H1 (cell line): ENCODE measurements at regions not wholly inside any gene's neighbourhood (a gene's known extent, or its start where the extent isn't known, plus 50 kb on each side); places are given as distances from the start of the nearest gene placed in this dataset.

ENCODE experiments used
- CTCF ChIA-PET: fragments of 300-600 bp; sonication (Branson Sonifier 250); formaldehyde crosslinking; loops from one replicate; lab custom pipeline; 2021; ENCODE audit not compliant: partially characterized antibody; lab: Charles Lee
- POLR2A ChIA-PET: fragments of 300-600 bp; sonication (Branson Sonifier 250); formaldehyde crosslinking; loops from one replicate; lab custom pipeline; 2021; ENCODE audit warnings: inconsistent platforms; ENCODE audit not compliant: partially characterized antibody; lab: Charles Lee
- DNase-seq, 2 experiments: peaks; one replicate each; pipeline versions ENCODE4 v3.0.0 to v3.0.0-alpha.2; 2010 to 2022; ENCODE audit warnings: low spot score in 2 of 2, low read depth in 1 of 2, mixed read lengths in 1 of 2
- FAIRE-seq: peaks from 2 replicates; lab custom pipeline; 2011; peaks lifted over from hg19 to GRCh38; lab: Jason Lieb, UNC
- H2AFZ ChIP-seq: 2 replicates; pipeline ENCODE4 v1.8.1; 2012; ENCODE audit warnings: low read length, inconsistent platforms
- H2AK5ac ChIP-seq: 2 replicates; pipeline ENCODE4 v1.6.1; 2013; ENCODE audit warnings: low read depth, low read length
- H2BK120ac ChIP-seq: replicated peaks from 2 replicates; pipeline ENCODE3; 2013; ENCODE audit warnings: low read depth, low read length, inconsistent platforms
- H2BK12ac ChIP-seq: 2 replicates; pipeline ENCODE4 v1.6.1; 2013; ENCODE audit warnings: low read depth, low read length
- H2BK15ac ChIP-seq: 2 replicates; pipeline ENCODE4 v1.6.1; 2013; ENCODE audit warnings: low read length
- H2BK20ac ChIP-seq: 2 replicates; pipeline ENCODE4 v1.6.1; 2013; ENCODE audit warnings: low read length
- H2BK5ac ChIP-seq: 2 replicates; pipeline ENCODE4 v1.6.1; 2013; ENCODE audit warnings: low read depth, low read length
- H3K14ac ChIP-seq: 2 replicates; pipeline ENCODE4 v1.6.1; 2013; ENCODE audit warnings: inconsistent platforms; ENCODE audit not compliant: insufficient read length
- H3K18ac ChIP-seq: 2 replicates; pipeline ENCODE4 v1.6.1; 2013; ENCODE audit warnings: low read length; ENCODE audit errors: extremely low read depth
- H3K23ac ChIP-seq: 2 replicates; pipeline ENCODE4 v1.6.1; 2013; ENCODE audit warnings: inconsistent platforms; ENCODE audit not compliant: insufficient read length
- H3K23me2 ChIP-seq: 2 replicates; pipeline ENCODE4 v1.6.1; 2013; ENCODE audit warnings: low read depth, low read length
- H3K27ac ChIP-seq: 2 replicates; pipeline ENCODE4 v1.6.1; 2011; ENCODE audit warnings: low read depth, low read length, inconsistent platforms
- H3K27me3 ChIP-seq, 4 experiments: replicated peaks in 1 of 4; 1 replicate in 1 of 4; 2 replicates in 3 of 4; pipeline versions ENCODE4 v1.6.1 to v1.8.1; 2011 to 2013; ENCODE audit warnings: low read length in 3 of 4, mild to moderate bottlenecking in 3 of 4, inconsistent platforms in 2 of 4, mixed read lengths in 2 of 4, moderate library complexity in 1 of 4; ENCODE audit not compliant: control insufficient read depth in 3 of 4, insufficient read depth in 3 of 4; ENCODE audit errors: extremely low read depth in 1 of 4
- H3K36me3 ChIP-seq, 4 experiments: 2 replicates each; pipeline versions ENCODE4 v1.6.1 to v1.8.1; 2011 to 2013; ENCODE audit warnings: mild to moderate bottlenecking in 4 of 4, low read length in 3 of 4, moderate library complexity in 2 of 4, control low read depth in 1 of 4, inconsistent platforms in 1 of 4; ENCODE audit not compliant: insufficient read depth in 4 of 4, control insufficient read depth in 2 of 4
- H3K4ac ChIP-seq: replicated peaks from 2 replicates; pipeline ENCODE3; 2013; ENCODE audit warnings: low read length, low read depth, mixed read lengths, inconsistent platforms; ENCODE audit not compliant: insufficient read length
- H3K4me1 ChIP-seq, 4 experiments: replicated peaks in 1 of 4; 1 replicate in 1 of 4; 2 replicates in 3 of 4; pipeline versions ENCODE4 v1.6.1 to v1.8.1; 2011 to 2013; ENCODE audit warnings: low read length in 3 of 4, inconsistent platforms in 2 of 4, mixed read lengths in 1 of 4; ENCODE audit not compliant: insufficient read depth in 4 of 4, control insufficient read depth in 3 of 4
- H3K4me2 ChIP-seq, 2 experiments: 2 replicates each; pipeline versions ENCODE4 v1.6.1 to v1.8.1; 2011 to 2013; ENCODE audit warnings: low read depth in 2 of 2, low read length in 2 of 2, control low read depth in 1 of 2, inconsistent platforms in 1 of 2, mild to moderate bottlenecking in 1 of 2; ENCODE audit not compliant: insufficient read depth in 1 of 2
- H3K4me3 ChIP-seq, 4 experiments: fragments of 200-600, 300-600 bp in 1 of 4; sonication (generic), shearing (Covaris generic), sonication (Bioruptor Twin) in 1 of 4; 2 replicates each; pipeline versions ENCODE4 v1.5.1 to v1.8.1; 2011 to 2016; ENCODE audit warnings: low read length in 4 of 4, low read depth in 3 of 4, control low read depth in 2 of 4, inconsistent platforms in 2 of 4, mild to moderate bottlenecking in 2 of 4, mixed read lengths in 1 of 4, moderate library complexity in 1 of 4; ENCODE audit not compliant: insufficient read depth in 2 of 4; ENCODE audit errors: extremely low read depth in 1 of 4
- H3K56ac ChIP-seq: replicated peaks from 2 replicates; pipeline ENCODE3; 2013; ENCODE audit warnings: low read depth, mild to moderate bottlenecking, mixed read lengths, low read length, inconsistent platforms; ENCODE audit not compliant: insufficient read length
- H3K79me1 ChIP-seq: 2 replicates; pipeline ENCODE4 v1.6.1; 2013; ENCODE audit warnings: low read depth, low read length, control low read depth
- H3K79me2 ChIP-seq, 2 experiments: 2 replicates each; pipeline versions ENCODE4 v1.6.1 to v1.8.1; 2012 to 2013; ENCODE audit warnings: low read length in 2 of 2, mild to moderate bottlenecking in 2 of 2, inconsistent platforms in 1 of 2; ENCODE audit not compliant: insufficient read depth in 2 of 2, control insufficient read depth in 1 of 2
- H3K9ac ChIP-seq, 4 experiments: replicated peaks in 1 of 4; 1 replicate in 1 of 4; 2 replicates in 3 of 4; pipeline versions ENCODE4 v1.6.1 to v1.8.1; 2011 to 2013; ENCODE audit warnings: low read depth in 3 of 4, low read length in 3 of 4, control low read depth in 2 of 4, mild to moderate bottlenecking in 2 of 4, moderate library complexity in 2 of 4, inconsistent platforms in 1 of 4; ENCODE audit errors: extremely low read depth in 1 of 4
- H3K9me3 ChIP-seq, 2 experiments: 2 replicates each; pipeline versions ENCODE4 v1.6.1 to v1.8.1; 2012 to 2013; ENCODE audit warnings: mild to moderate bottlenecking in 2 of 2, moderate library complexity in 2 of 2, control low read depth in 1 of 2, inconsistent platforms in 1 of 2, low read depth in 1 of 2, low read length in 1 of 2, mixed read lengths in 1 of 2; ENCODE audit not compliant: insufficient read depth in 2 of 2
- H4K20me1 ChIP-seq, 2 experiments: replicated peaks in 1 of 2; 2 replicates each; pipeline versions ENCODE3 to v1.8.1; 2011 to 2013; ENCODE audit warnings: inconsistent platforms in 2 of 2, low read length in 2 of 2, mild to moderate bottlenecking in 1 of 2; ENCODE audit not compliant: insufficient read depth in 2 of 2, control insufficient read depth in 1 of 2
- H4K5ac ChIP-seq: 2 replicates; pipeline ENCODE4 v1.6.1; 2013; ENCODE audit warnings: low read length, low read depth, mixed read lengths, inconsistent platforms; ENCODE audit not compliant: insufficient read length
- H4K8ac ChIP-seq: 2 replicates; pipeline ENCODE4 v1.8.0; 2013; ENCODE audit warnings: mild to moderate bottlenecking, moderate library complexity, low read length, inconsistent platforms; ENCODE audit not compliant: insufficient read depth; ENCODE audit errors: extremely low read depth
- H4K91ac ChIP-seq: replicated peaks from 2 replicates; pipeline ENCODE3; 2013; ENCODE audit warnings: low read length, mixed read lengths, inconsistent platforms; ENCODE audit not compliant: insufficient read length
- JUND ChIP-seq: IDR thresholded peaks from 2 replicates; pipeline ENCODE4 v1.6.1; 2011; ENCODE audit warnings: mild to moderate bottlenecking, improper control_type of control experiment, low read length
- SAP30 ChIP-seq: fragments of 300-600 bp; sonication (generic); IDR thresholded peaks from 2 replicates; pipeline ENCODE4 v1.7.1; 2012; ENCODE audit warnings: low read length, moderate library complexity, mild to moderate bottlenecking, inconsistent platforms; ENCODE audit not compliant: insufficient read depth, insufficient replicate concordance
- TBP ChIP-seq: IDR thresholded peaks from 2 replicates; pipeline ENCODE4 v1.6.1; 2011; ENCODE audit warnings: low read depth, low read length, improper control_type of control experiment
- WGBS, 2 experiments: shearing (Covaris generic) in 1 of 2; methylation state at CpG; one replicate each; pipeline versions ENCODE4 v1.1.6 to v1.1.7; 2013 to 2015; ENCODE audit warnings: low lambda C conversion rate in 2 of 2, mixed read lengths in 2 of 2, inconsistent platforms in 1 of 2, low coverage in 1 of 2, missing lambda C conversion rate in 1 of 2; ENCODE audit not compliant: insufficient replicate concordance in 2 of 2, insufficient coverage in 1 of 2, insufficient read length in 1 of 2; ENCODE audit errors: extremely low coverage in 1 of 2, missing lambda C conversion rate in 1 of 2; 5-methylcytosine and 5-hydroxymethylcytosine counted together

DNA sequence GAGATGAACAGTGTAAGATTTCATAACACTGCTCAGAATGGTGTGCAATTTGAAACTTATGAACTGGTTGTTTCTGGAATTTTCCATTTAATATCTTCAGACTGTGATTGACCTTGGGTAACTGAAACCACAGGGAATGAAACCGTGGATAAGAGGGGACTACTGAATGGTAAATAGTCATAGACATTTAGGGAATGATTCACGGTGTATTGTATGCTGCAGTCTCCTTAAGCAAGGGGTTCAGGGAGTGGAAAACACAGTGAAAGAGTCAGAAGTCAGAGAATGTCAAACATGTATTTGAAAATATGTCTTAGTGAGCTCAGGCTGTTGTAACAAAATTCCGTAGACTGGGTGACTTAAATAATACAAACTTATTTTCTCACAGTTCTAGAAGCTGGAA, 398.2 kb upstream of the DIPK2B start:
- no peak overlapping the region for H2BK15ac ChIP-seq
- H3K27ac ChIP-seq: no peak overlapping the region
- H3K14ac ChIP-seq: no peak overlapping the region
- no peak overlapping the region for H2AK5ac ChIP-seq
- H3K23ac ChIP-seq: no peak overlapping the region
- no peak overlapping the region for H4K5ac ChIP-seq
- no peaks in the 10 kb centered on the region for H3K36me3 ChIP-seq
- no peak overlapping the region for H2AFZ ChIP-seq
- no peak overlapping the region for H2BK5ac ChIP-seq
- no peak overlapping the region for H4K8ac ChIP-seq
- FAIRE-seq (no peak), DNase-seq (no peak)
- H4K91ac ChIP-seq: no peak overlapping the region
- no peaks in the 10 kb centered on the region for H3K27me3 ChIP-seq
- no peak overlapping the region for H3K56ac ChIP-seq
- no peak overlapping the region for H2BK20ac ChIP-seq
- H3K4ac ChIP-seq: no peak overlapping the region
- no peaks in the 10 kb centered on the region for H3K79me2 ChIP-seq
- no peak overlapping the region for H3K9ac ChIP-seq
- H3K4me3 ChIP-seq: no peak overlapping the region
- no peak overlapping the region for H2BK12ac ChIP-seq
- H3K79me1 ChIP-seq: no peaks in the 10 kb centered on the region
- H3K4me2 ChIP-seq: no peak overlapping the region
- CTCF ChIA-PET: no interaction called here
- no peaks in the 10 kb centered on the region for H3K9me3 ChIP-seq
- POLR2A ChIA-PET: no interaction called here
- H3K23me2 ChIP-seq: no peaks in the 10 kb centered on the region
- H2BK120ac ChIP-seq: no peak overlapping the region
- H3K18ac ChIP-seq: no peak overlapping the region
- peaks cover 0 to 6% (median 0%) of the 10 kb centered on the region in 4 experiments; a peak in 2 of 7 replicates for H3K4me1 ChIP-seq
- WGBS, 2 experiments: 91% methylated on average over 3 of the region's 3 CpGs; no CpG with 5 or more reads in 1 of the 2 experiments
- no peaks in the 10 kb centered on the region for H4K20me1 ChIP-seq
- TF ChIP-seq JUND (no peak), TBP (no peak), SAP30 (no peak)
